Astrocyte (in vitro differentiated cells and primary cell): ENCODE measurements at regions not wholly inside any gene's neighbourhood (a gene's known extent, or its start where the extent isn't known, plus 50 kb on each side); places are given as distances from the start of the nearest gene placed in this dataset.

Source experiments
- DNase-seq: peaks from one replicate; pipeline ENCODE4 v3.0.0-alpha.2; 2010; ENCODE audit warnings: low read depth
- FAIRE-seq: peaks from 2 replicates; lab custom pipeline; 2011; peaks lifted over from hg19 to GRCh38; lab: Jason Lieb, UNC
- H2AFZ ChIP-seq: 2 replicates; pipeline ENCODE4 v1.6.0; 2012; ENCODE audit warnings: low read depth, low read length, inconsistent platforms
- H3K27ac ChIP-seq: 2 replicates; pipeline ENCODE4 v1.5.1; 2011; ENCODE audit warnings: low read depth, low read length, inconsistent platforms
- H3K27me3 ChIP-seq: 2 replicates; pipeline ENCODE4 v1.6.0; 2011; ENCODE audit warnings: low read length, inconsistent platforms; ENCODE audit not compliant: insufficient read depth
- H3K36me3 ChIP-seq: 2 replicates; pipeline ENCODE4 v1.5.1; 2011; ENCODE audit warnings: low read length, inconsistent platforms; ENCODE audit not compliant: insufficient read depth
- H3K4me1 ChIP-seq: 2 replicates; pipeline ENCODE4 v1.5.1; 2011; ENCODE audit warnings: low read length, inconsistent platforms; ENCODE audit not compliant: insufficient read depth
- H3K4me2 ChIP-seq: 2 replicates; pipeline ENCODE4 v1.6.0; 2012; ENCODE audit warnings: low read length, inconsistent platforms
- H3K4me3 ChIP-seq: 2 replicates; pipeline ENCODE4 v1.5.1; 2011; ENCODE audit warnings: low read depth, mild to moderate bottlenecking, low read length, inconsistent platforms; ENCODE audit not compliant: insufficient read depth
- H3K79me2 ChIP-seq: 2 replicates; pipeline ENCODE4 v1.6.0; 2012; ENCODE audit warnings: mild to moderate bottlenecking, low read length, inconsistent platforms; ENCODE audit not compliant: insufficient read depth
- H3K9ac ChIP-seq: 2 replicates; pipeline ENCODE4 v1.6.0; 2012; ENCODE audit warnings: mild to moderate bottlenecking, low read length, inconsistent platforms
- H3K9me3 ChIP-seq: 2 replicates; pipeline ENCODE4 v1.5.1; 2012; ENCODE audit warnings: low read depth, mild to moderate bottlenecking, low read length, inconsistent platforms; ENCODE audit not compliant: insufficient read depth
- H4K20me1 ChIP-seq: 2 replicates; pipeline ENCODE4 v1.6.0; 2012; ENCODE audit warnings: low read length, inconsistent platforms; ENCODE audit not compliant: insufficient read depth
- H3K27ac Mint-ChIP-seq: one replicate; pipeline ENCODE4 v1.8.0; 2021; ENCODE audit warnings: mild to moderate bottlenecking, mixed read lengths; ENCODE audit not compliant: unreplicated experiment
- H3K27me3 Mint-ChIP-seq: one replicate; pipeline ENCODE4 v1.8.0; 2021; ENCODE audit warnings: low read depth, mixed read lengths; ENCODE audit not compliant: unreplicated experiment
- H3K36me3 Mint-ChIP-seq: one replicate; pipeline ENCODE4 v1.8.0; 2021; ENCODE audit warnings: low read depth, mixed read lengths; ENCODE audit not compliant: unreplicated experiment
- H3K4me1 Mint-ChIP-seq: one replicate; pipeline ENCODE4 v1.8.0; 2021; ENCODE audit warnings: low read depth, mixed read lengths; ENCODE audit not compliant: unreplicated experiment
- H3K4me3 Mint-ChIP-seq: one replicate; pipeline ENCODE4 v1.8.0; 2021; ENCODE audit warnings: mild to moderate bottlenecking, moderate library complexity, mixed read lengths; ENCODE audit not compliant: unreplicated experiment
- H3K9me3 Mint-ChIP-seq: one replicate; pipeline ENCODE4 v1.8.0; 2021; ENCODE audit warnings: mild to moderate bottlenecking, mixed read lengths; ENCODE audit not compliant: unreplicated experiment
- EZH2 ChIP-seq: IDR thresholded peaks from 2 replicates; pipeline ENCODE4 v1.6.1; 2012; ENCODE audit warnings: mild to moderate bottlenecking, low read length, inconsistent platforms; ENCODE audit not compliant: insufficient read depth
- TF ChIP-seq, protein P1 (sequence below): IDR thresholded peaks from 2 replicates; pipeline ENCODE4 v1.5.1; 2011; ENCODE audit warnings: low read depth, mild to moderate bottlenecking, inconsistent platforms, low read length, moderate library complexity; ENCODE audit not compliant: insufficient read depth

DNA sequence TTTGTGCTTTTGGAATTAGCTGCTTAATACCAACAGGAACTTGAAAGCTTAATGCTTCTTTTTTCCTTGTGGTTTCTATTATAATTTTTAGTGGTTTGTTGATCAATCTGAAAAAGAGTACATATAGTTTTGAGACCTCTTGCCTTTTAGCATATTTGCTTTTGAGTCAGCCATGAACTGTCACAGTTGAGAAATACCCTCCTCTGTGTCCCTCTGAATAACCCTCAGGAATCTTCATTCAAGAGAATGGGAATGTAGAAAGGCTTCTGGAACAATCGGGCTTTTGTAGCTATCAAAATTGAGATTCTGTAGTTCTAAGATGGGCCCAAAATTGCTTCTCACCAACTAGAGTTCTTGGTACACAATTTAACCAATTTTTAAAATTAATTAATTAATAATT lies 451.1 kb upstream of the TRIB2 start:
- no peak overlapping the region for H3K4me2 ChIP-seq
- DNase-seq = no peak
- peaks cover 13% of the 10 kb centered on the region for H3K4me1 Mint-ChIP-seq
- H3K9ac ChIP-seq = no peak overlapping the region
- H3K4me3 Mint-ChIP-seq = no peak overlapping the region
- H3K9me3 ChIP-seq = no peaks in the 10 kb centered on the region
- H4K20me1 ChIP-seq = no peaks in the 10 kb centered on the region
- peaks cover 2% of the 10 kb centered on the region for H3K4me1 ChIP-seq
- TF ChIP-seq, protein P1, sequence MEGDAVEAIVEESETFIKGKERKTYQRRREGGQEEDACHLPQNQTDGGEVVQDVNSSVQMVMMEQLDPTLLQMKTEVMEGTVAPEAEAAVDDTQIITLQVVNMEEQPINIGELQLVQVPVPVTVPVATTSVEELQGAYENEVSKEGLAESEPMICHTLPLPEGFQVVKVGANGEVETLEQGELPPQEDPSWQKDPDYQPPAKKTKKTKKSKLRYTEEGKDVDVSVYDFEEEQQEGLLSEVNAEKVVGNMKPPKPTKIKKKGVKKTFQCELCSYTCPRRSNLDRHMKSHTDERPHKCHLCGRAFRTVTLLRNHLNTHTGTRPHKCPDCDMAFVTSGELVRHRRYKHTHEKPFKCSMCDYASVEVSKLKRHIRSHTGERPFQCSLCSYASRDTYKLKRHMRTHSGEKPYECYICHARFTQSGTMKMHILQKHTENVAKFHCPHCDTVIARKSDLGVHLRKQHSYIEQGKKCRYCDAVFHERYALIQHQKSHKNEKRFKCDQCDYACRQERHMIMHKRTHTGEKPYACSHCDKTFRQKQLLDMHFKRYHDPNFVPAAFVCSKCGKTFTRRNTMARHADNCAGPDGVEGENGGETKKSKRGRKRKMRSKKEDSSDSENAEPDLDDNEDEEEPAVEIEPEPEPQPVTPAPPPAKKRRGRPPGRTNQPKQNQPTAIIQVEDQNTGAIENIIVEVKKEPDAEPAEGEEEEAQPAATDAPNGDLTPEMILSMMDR = no peak
- TF ChIP-seq EZH2 = no peak
- H3K27ac ChIP-seq = no peak overlapping the region
- no peaks in the 10 kb centered on the region for H3K79me2 ChIP-seq
- no peak overlapping the region for H3K27ac Mint-ChIP-seq
- H3K4me3 ChIP-seq = no peak overlapping the region
- H3K9me3 Mint-ChIP-seq = no peaks in the 10 kb centered on the region
- H3K36me3 Mint-ChIP-seq = no peaks in the 10 kb centered on the region
- H3K27me3 ChIP-seq = no peaks in the 10 kb centered on the region
- no peak for FAIRE-seq
- no peak overlapping the region for H2AFZ ChIP-seq
- no peaks in the 10 kb centered on the region for H3K27me3 Mint-ChIP-seq
- H3K36me3 ChIP-seq = no peaks in the 10 kb centered on the region

DNA sequence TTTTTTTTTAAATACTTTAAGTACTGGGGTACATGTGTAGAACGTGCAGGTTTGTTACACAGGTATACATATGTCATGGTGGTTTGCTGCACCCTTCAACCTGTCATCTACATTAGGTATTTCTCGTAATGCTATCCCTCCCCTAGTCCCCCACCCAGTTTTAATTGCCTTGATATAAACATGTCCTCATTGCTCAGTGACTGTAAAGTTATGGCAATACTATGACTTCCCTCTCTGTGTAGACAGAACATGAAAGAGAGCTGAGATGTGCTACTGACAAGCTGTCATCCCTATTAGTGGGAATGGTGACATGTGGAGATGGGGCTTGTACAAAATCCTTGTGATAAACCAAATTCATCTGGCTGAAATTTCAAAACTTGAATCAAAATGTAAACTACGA lies 449.7 kb upstream of the TRIB2 start:
- H3K36me3 Mint-ChIP-seq = no peaks in the 10 kb centered on the region
- H3K27ac Mint-ChIP-seq = no peak overlapping the region
- Histone ChIP-seq H3K79me2 (no peaks in the 10 kb centered on the region), H3K9ac (no peak overlapping the region), H3K27ac (no peak overlapping the region), H3K9me3 (no peaks in the 10 kb centered on the region), H3K36me3 (no peaks in the 10 kb centered on the region), H2AFZ (no peak overlapping the region), H3K4me1 (peaks cover 2% of the 10 kb centered on the region), H3K27me3 (no peaks in the 10 kb centered on the region), H3K4me2 (no peak overlapping the region), H4K20me1 (no peaks in the 10 kb centered on the region), H3K4me3 (no peak overlapping the region)
- FAIRE-seq (no peak), DNase-seq (no peak)
- TF ChIP-seq, protein P1 = no peak
- no peak for TF ChIP-seq EZH2
- H3K9me3 Mint-ChIP-seq = no peaks in the 10 kb centered on the region
- H3K27me3 Mint-ChIP-seq = no peaks in the 10 kb centered on the region
- H3K4me1 Mint-ChIP-seq = peaks cover 12% of the 10 kb centered on the region
- H3K4me3 Mint-ChIP-seq = no peak overlapping the region

DNA sequence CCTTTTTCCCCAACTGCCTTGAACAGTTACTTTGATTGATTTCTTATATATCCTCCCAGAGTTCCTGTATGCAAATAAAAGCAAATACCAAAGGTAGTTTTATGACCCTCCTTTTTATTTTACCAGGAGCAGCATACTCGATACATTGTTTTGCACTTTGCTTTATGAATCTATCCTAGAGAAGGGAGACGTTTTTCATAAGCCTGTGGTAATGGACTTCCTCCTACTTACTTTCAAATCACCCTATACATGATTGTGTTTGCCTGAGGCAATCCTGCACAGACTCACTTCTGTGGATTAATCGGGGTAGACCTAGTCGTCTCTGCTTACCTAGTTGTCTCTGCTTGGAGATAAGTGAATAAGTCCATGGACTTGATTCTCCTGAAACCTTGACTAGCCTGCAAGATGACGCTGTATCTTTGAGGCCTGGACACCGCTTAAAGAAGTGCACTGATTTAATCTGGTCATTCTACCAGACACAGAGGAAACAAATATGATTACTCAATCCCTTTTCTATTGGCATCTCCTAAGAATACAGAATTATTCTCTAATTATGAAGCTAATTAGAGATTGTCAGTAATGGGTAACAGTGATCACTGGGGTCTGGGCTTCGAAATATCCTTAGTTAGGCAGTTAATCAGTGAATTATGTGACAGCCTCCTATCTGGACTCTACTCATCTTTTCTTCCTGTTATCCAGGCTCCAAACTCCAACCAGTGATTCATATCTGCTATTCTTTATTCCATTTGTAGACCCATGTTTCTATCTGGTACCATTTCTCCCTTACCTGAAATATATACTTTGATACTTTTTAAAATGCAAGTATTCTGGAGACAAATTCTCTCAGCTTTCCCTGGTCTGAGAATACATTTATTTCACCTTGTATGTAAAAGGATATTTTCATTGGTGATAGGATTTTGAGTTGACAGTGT lies 447.4 kb upstream of the TRIB2 start:
- H3K36me3 Mint-ChIP-seq = no peaks in the 10 kb centered on the region
- no peak for FAIRE-seq
- DNase-seq = no peak
- H4K20me1 ChIP-seq = no peaks in the 10 kb centered on the region
- H3K27me3 Mint-ChIP-seq = no peaks in the 10 kb centered on the region
- no peaks in the 10 kb centered on the region for H3K4me1 ChIP-seq
- H2AFZ ChIP-seq = no peak overlapping the region
- TF ChIP-seq, protein P1 = no peak
- TF ChIP-seq EZH2 = no peak
- no peaks in the 10 kb centered on the region for H3K9me3 Mint-ChIP-seq
- H3K79me2 ChIP-seq = no peaks in the 10 kb centered on the region
- no peaks in the 10 kb centered on the region for H3K4me1 Mint-ChIP-seq
- no peaks in the 10 kb centered on the region for H3K9me3 ChIP-seq
- H3K4me3 ChIP-seq = no peak overlapping the region
- no peak overlapping the region for H3K9ac ChIP-seq
- no peak overlapping the region for H3K4me3 Mint-ChIP-seq
- no peak overlapping the region for H3K27ac ChIP-seq
- H3K4me2 ChIP-seq = no peak overlapping the region
- H3K27me3 ChIP-seq = no peaks in the 10 kb centered on the region
- H3K36me3 ChIP-seq = no peaks in the 10 kb centered on the region
- H3K27ac Mint-ChIP-seq = no peak overlapping the region
